ENCODE measurements at regions not wholly inside any gene's neighbourhood (a gene's known extent, or its start where the extent isn't known, plus 50 kb on each side); places are given as distances from the start of the nearest gene placed in this dataset.
"Not testable (repeated sequence)": the region's sequence is repeated elsewhere in the genome, so short reads cannot be mapped to it uniquely, and the experiment has no call there.

- no peak for DNase-seq (ENCODE audit: low read depth in 2 of 2)
Measured at GRCh38 chr1:55877437-55878232, 662.5 kb upstream of the USP24 start.

GRCh38 chr1:55876276-55877060, 661.3 kb upstream of the USP24 start:
- no peak for DNase-seq (ENCODE audit: low read depth in 2 of 2)

GRCh38 chr1:55870106-55870505, 654.9 kb upstream of the USP24 start:
- DNase-seq (ENCODE audit: low read depth in 2 of 2) = no peak

GRCh38 chr1:55869065-55869464, 653.9 kb upstream of the USP24 start:
- no peak for DNase-seq (ENCODE audit: low read depth in 2 of 2)

GRCh38 chr1:55868026-55868425, 652.9 kb upstream of the USP24 start:
- DNase-seq (ENCODE audit: low read depth in 2 of 2) = no peak

GRCh38 chr1:55867304-55867843, 652.2 kb upstream of the USP24 start:
- DNase-seq (ENCODE audit: low read depth in 2 of 2) = no peak

- DNase-seq (ENCODE audit: low read depth in 2 of 2) = not testable (repeated sequence)
Measured at GRCh38 chr1:55865778-55866177, 650.6 kb upstream of the USP24 start.

- DNase-seq (ENCODE audit: low read depth in 2 of 2) = no peak
Measured at GRCh38 chr1:55864251-55864650, 649.1 kb upstream of the USP24 start.

- DNase-seq (ENCODE audit: low read depth in 2 of 2) = no peak
Measured at GRCh38 chr1:55861676-55862340, 646.6 kb upstream of the USP24 start.

- no peak for DNase-seq (ENCODE audit: low read depth in 2 of 2)
Measured at GRCh38 chr1:55860798-55861519, 645.8 kb upstream of the USP24 start.

GRCh38 chr1:55860326-55860725, 645.2 kb upstream of the USP24 start:
- no peak for DNase-seq (ENCODE audit: low read depth in 2 of 2)

- no peak for DNase-seq (ENCODE audit: low read depth in 2 of 2)
Measured at GRCh38 chr1:55854911-55855310, 639.7 kb upstream of the USP24 start.

GRCh38 chr1:55848906-55849305, 633.7 kb upstream of the USP24 start:
- no peak for DNase-seq (ENCODE audit: low read depth in 2 of 2)

GRCh38 chr1:55846051-55846450, 630.9 kb upstream of the USP24 start:
- no peak for DNase-seq (ENCODE audit: low read depth in 2 of 2)

GRCh38 chr1:55844322-55844721, 629.2 kb upstream of the USP24 start:
- DNase-seq (ENCODE audit: low read depth in 2 of 2) = no peak

- DNase-seq (ENCODE audit: low read depth in 2 of 2) = no peak
Measured at GRCh38 chr1:55839626-55840025, 624.5 kb upstream of the USP24 start.

GRCh38 chr1:55839221-55839620, 624.1 kb upstream of the USP24 start:
- no peak for DNase-seq (ENCODE audit: low read depth in 2 of 2)

GRCh38 chr1:55836086-55836485, 620.9 kb upstream of the USP24 start:
- DNase-seq (ENCODE audit: low read depth in 2 of 2) = no peak

- no peak for DNase-seq (ENCODE audit: low read depth in 2 of 2)
Measured at GRCh38 chr1:55833529-55834091, 618.4 kb upstream of the USP24 start.

GRCh38 chr1:55831759-55832158, 616.6 kb upstream of the USP24 start:
- no peak for DNase-seq (ENCODE audit: low read depth in 2 of 2)

- DNase-seq (ENCODE audit: low read depth in 2 of 2) = no peak
Measured at GRCh38 chr1:55828044-55828443, 612.9 kb upstream of the USP24 start.
